ENCODE measurements at regions not wholly inside any gene's neighbourhood (a gene's known extent, or its start where the extent isn't known, plus 50 kb on each side); places are given as distances from the start of the nearest gene placed in this dataset.

DNA sequence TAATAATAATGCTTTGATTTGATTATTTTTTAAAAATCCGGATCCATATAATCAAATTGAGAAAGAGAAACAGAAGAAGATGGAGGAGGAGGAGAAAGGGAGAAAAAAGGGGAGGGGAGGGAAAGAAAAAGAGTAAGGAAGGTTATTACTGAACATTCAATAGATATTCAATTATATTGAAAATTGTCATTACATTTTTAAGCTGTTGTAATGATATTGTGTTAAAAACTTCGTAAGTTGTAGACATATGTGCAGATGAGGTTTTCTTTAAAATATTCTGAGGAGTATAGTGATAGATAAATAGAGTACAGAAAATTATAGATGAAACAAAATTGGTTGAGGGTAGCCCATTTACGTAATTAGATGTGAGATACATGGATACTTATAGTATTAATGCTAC lies 933.0 kb upstream of the PHF14 start:
- no peaks in the 10 kb centered on the region for H3K36me3 Mint-ChIP-seq
- H3K27me3 ChIP-seq (ENCODE audit: control insufficient read depth in 2 of 2, insufficient read depth in 2 of 2, low read length in 2 of 2) = no peaks in the 10 kb centered on the region
- H3K9me3 ChIP-seq (replicated peaks in 1 of 2; ENCODE audit: control insufficient read depth in 1 of 2, insufficient read depth in 1 of 2, low read length in 2 of 2) = no peaks in the 10 kb centered on the region
- H3K4me2 ChIP-seq (replicated peaks; ENCODE audit: extremely low read depth, low read length, poor library complexity, severe bottlenecking) = no peak overlapping the region
- no peaks in the 10 kb centered on the region for H3K79me2 ChIP-seq (ENCODE audit: insufficient read depth, low read length)
- DNase-seq = no peak
- H4K20me1 ChIP-seq (ENCODE audit: insufficient read depth, low read length) = no peaks in the 10 kb centered on the region
- H3K36me3 ChIP-seq (replicated peaks in 1 of 2; ENCODE audit: control insufficient read depth in 1 of 2, insufficient read depth in 2 of 2, low read length in 2 of 2) = no peaks in the 10 kb centered on the region
- no peak overlapping the region for H3K9ac ChIP-seq (ENCODE audit: insufficient read depth, low read length, poor library complexity, severe bottlenecking)
- no peak overlapping the region for H3K4me3 ChIP-seq (replicated peaks in 1 of 3; ENCODE audit: low read depth in 2 of 3, low read length in 3 of 3)
- H3K4me3 Mint-ChIP-seq = no peak overlapping the region
- no CpG with 5 or more reads among the region's 3 CpGs for WGBS (ENCODE audit: insufficient coverage)
- H3K27me3 Mint-ChIP-seq (ENCODE audit: low read depth in 3 of 3) = no peaks in the 10 kb centered on the region
- no peaks in the 10 kb centered on the region for H3K4me1 ChIP-seq (ENCODE audit: control insufficient read depth in 1 of 2, insufficient read depth in 2 of 2, low read length in 2 of 2)
- no peak overlapping the region for H3K27ac Mint-ChIP-seq
- H3K4me1 Mint-ChIP-seq = no peaks in the 10 kb centered on the region
- H3K9me3 Mint-ChIP-seq = peaks cover 0 to 4% (median 0%) of the 10 kb centered on the region in 7 donors
- H2AFZ ChIP-seq (ENCODE audit: insufficient read depth, low read depth, low read length, poor library complexity, severe bottlenecking) = no peak overlapping the region
- H3K27ac ChIP-seq (ENCODE audit: low read depth in 1 of 2, low read length in 2 of 2) = no peak overlapping the region
- TF ChIP-seq, protein P1, sequence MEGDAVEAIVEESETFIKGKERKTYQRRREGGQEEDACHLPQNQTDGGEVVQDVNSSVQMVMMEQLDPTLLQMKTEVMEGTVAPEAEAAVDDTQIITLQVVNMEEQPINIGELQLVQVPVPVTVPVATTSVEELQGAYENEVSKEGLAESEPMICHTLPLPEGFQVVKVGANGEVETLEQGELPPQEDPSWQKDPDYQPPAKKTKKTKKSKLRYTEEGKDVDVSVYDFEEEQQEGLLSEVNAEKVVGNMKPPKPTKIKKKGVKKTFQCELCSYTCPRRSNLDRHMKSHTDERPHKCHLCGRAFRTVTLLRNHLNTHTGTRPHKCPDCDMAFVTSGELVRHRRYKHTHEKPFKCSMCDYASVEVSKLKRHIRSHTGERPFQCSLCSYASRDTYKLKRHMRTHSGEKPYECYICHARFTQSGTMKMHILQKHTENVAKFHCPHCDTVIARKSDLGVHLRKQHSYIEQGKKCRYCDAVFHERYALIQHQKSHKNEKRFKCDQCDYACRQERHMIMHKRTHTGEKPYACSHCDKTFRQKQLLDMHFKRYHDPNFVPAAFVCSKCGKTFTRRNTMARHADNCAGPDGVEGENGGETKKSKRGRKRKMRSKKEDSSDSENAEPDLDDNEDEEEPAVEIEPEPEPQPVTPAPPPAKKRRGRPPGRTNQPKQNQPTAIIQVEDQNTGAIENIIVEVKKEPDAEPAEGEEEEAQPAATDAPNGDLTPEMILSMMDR (IDR thresholded peaks at IDR 0.05) = no peak
- intact Hi-C loops (cut with micrococcal nuclease) = no loop called here

DNA sequence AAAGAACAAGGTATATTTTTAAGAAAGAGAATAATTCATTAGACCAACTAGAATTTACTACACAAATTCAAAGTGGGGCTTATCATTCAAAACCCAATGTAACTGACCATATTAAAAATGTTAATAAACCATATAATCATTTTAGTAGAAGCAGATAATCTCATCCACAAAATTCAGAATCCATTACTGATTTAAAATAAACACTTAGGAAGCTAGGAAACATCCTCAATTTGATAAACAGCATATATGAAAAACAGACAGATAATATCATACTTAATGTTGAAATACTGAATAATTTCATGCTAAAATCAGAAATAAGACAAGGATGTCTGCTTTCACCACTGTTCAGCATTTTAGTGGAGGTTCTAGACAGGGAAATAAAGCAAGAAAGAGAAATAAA lies 902.8 kb upstream of the PHF14 start:
- no peak overlapping the region for H3K4me3 Mint-ChIP-seq
- Histone ChIP-seq H3K9me3 (replicated peaks in 1 of 2; ENCODE audit: control insufficient read depth in 1 of 2, insufficient read depth in 1 of 2, low read length in 2 of 2) (no peaks in the 10 kb centered on the region), H3K4me3 (replicated peaks in 1 of 3; ENCODE audit: low read depth in 2 of 3, low read length in 3 of 3) (no peak overlapping the region), H3K4me2 (replicated peaks; ENCODE audit: extremely low read depth, low read length, poor library complexity, severe bottlenecking) (no peak overlapping the region), H3K27me3 (ENCODE audit: control insufficient read depth in 2 of 2, insufficient read depth in 2 of 2, low read length in 2 of 2) (no peaks in the 10 kb centered on the region), H3K9ac (ENCODE audit: insufficient read depth, low read length, poor library complexity, severe bottlenecking) (no peak overlapping the region), H3K36me3 (replicated peaks in 1 of 2; ENCODE audit: control insufficient read depth in 1 of 2, insufficient read depth in 2 of 2, low read length in 2 of 2) (no peaks in the 10 kb centered on the region), H3K27ac (ENCODE audit: low read depth in 1 of 2, low read length in 2 of 2) (no peak overlapping the region), H3K4me1 (ENCODE audit: control insufficient read depth in 1 of 2, insufficient read depth in 2 of 2, low read length in 2 of 2) (no peaks in the 10 kb centered on the region), H4K20me1 (ENCODE audit: insufficient read depth, low read length) (no peaks in the 10 kb centered on the region), H3K79me2 (ENCODE audit: insufficient read depth, low read length) (no peaks in the 10 kb centered on the region), H2AFZ (ENCODE audit: insufficient read depth, low read depth, low read length, poor library complexity, severe bottlenecking) (no peak overlapping the region)
- no peak overlapping the region for H3K27ac Mint-ChIP-seq
- no peak for DNase-seq
- H3K36me3 Mint-ChIP-seq = no peaks in the 10 kb centered on the region
- TF ChIP-seq, protein P1 (IDR thresholded peaks at IDR 0.05) = no peak
- intact Hi-C loops (cut with micrococcal nuclease) = no loop called here
- H3K27me3 Mint-ChIP-seq (ENCODE audit: low read depth in 3 of 3) = no peaks in the 10 kb centered on the region
- no peaks in the 10 kb centered on the region for H3K4me1 Mint-ChIP-seq
- H3K9me3 Mint-ChIP-seq = peaks cover 0 to 2% (median 0%) of the 10 kb centered on the region in 7 donors
